ENCODE measurements at regions not wholly inside any gene's neighbourhood (a gene's known extent, or its start where the extent isn't known, plus 50 kb on each side); places are given as distances from the start of the nearest gene placed in this dataset.
A peak's percentile ranks its signal among the peaks of the same experiment; 100 is the strongest.

GRCh38 chr6:21831521-21832291, 238.2 kb downstream of the SOX4 start:
- CTCF ChIA-PET, result no interaction called here
- TF ChIP-seq REST (IDR thresholded peaks at IDR 0.05; ENCODE audit: insufficient read depth in 1 of 2, low read depth in 2 of 2, low read length in 1 of 2) (no peak), TCF7L2 (IDR thresholded peaks at IDR 0.05; ENCODE audit: low read depth, low read length) (no peak), CTCF (IDR thresholded peaks at IDR 0.05) (no peak), POLR2AphosphoS5 (IDR thresholded peaks at IDR 0.05; ENCODE audit: low read depth, low read length) (no peak), SIN3A (IDR thresholded peaks at IDR 0.05; ENCODE audit: borderline replicate concordance, insufficient read depth, low read depth, low read length) (no peak)
- POLR2A ChIA-PET, result no interaction called here
- H3K36me3 ChIP-seq (ENCODE audit: control insufficient read depth, insufficient read depth, low read length), result no peaks in the 10 kb centered on the region
- H3K27me3 ChIP-seq (ENCODE audit: control insufficient read depth, insufficient read depth, low read length), result no peaks in the 10 kb centered on the region
- intact Hi-C loops (cut with micrococcal nuclease; ENCODE audit: unreplicated experiment), result no loop called here
- ATAC-seq, result no peak
- H3K4me3 ChIP-seq (ENCODE audit: low read depth in 2 of 2, low read length in 2 of 2), result no peak overlapping the region
- no peak for DNase-seq (ENCODE audit: low read depth, low spot score)
- peaks cover 6% of the 10 kb centered on the region; the same call in 1 of the 2 replicates for H3K4me1 ChIP-seq (ENCODE audit: control insufficient read depth, insufficient read depth, low read length)
- no TSS peak for BruUV-seq (replicated peaks)
- no peaks in the 10 kb centered on the region for H3K9me3 ChIP-seq (ENCODE audit: control insufficient read depth, insufficient read depth, low read depth, low read length)
- in situ Hi-C loops (cut with HindIII; ENCODE audit: low pct_unique_long_range_greater_than_20kb, low sequenced_read_pairs), result no loop called here
- peak overlapping the region; percentile 25; the same call in 1 of the 2 replicates for H3K27ac ChIP-seq (ENCODE audit: low read length)

- H3K36me3 ChIP-seq (ENCODE audit: control insufficient read depth, insufficient read depth, low read length), result no peaks in the 10 kb centered on the region
These were observed 242.7 kb downstream of the SOX4 start for GRCh38 chr6:21836277-21836676.

More at GRCh38 chr6:21836277-21836676, 242.7 kb downstream of the SOX4 start:
- no TSS peak for BruUV-seq (replicated peaks)
- in situ Hi-C loops (cut with HindIII; ENCODE audit: low pct_unique_long_range_greater_than_20kb, low sequenced_read_pairs) (no loop called here), intact Hi-C loops (cut with micrococcal nuclease; ENCODE audit: unreplicated experiment) (no loop called here)
- Histone ChIP-seq H3K4me1 (ENCODE audit: control insufficient read depth, insufficient read depth, low read length) (peaks cover 2% of the 10 kb centered on the region; the same call in 1 of the 2 replicates), H3K9me3 (ENCODE audit: control insufficient read depth, insufficient read depth, low read depth, low read length) (no peaks in the 10 kb centered on the region), H3K27ac (ENCODE audit: low read length) (no peak overlapping the region), H3K27me3 (ENCODE audit: control insufficient read depth, insufficient read depth, low read length) (no peaks in the 10 kb centered on the region), H3K4me3 (ENCODE audit: low read depth in 2 of 2, low read length in 2 of 2) (no peak overlapping the region)
- DNase-seq (ENCODE audit: low read depth, low spot score), result no peak
- TF ChIP-seq TCF7L2 (IDR thresholded peaks at IDR 0.05; ENCODE audit: low read depth, low read length) (no peak), CTCF (IDR thresholded peaks at IDR 0.05) (no peak), SIN3A (IDR thresholded peaks at IDR 0.05; ENCODE audit: borderline replicate concordance, insufficient read depth, low read depth, low read length) (no peak), POLR2AphosphoS5 (IDR thresholded peaks at IDR 0.05; ENCODE audit: low read depth, low read length) (no peak), REST (IDR thresholded peaks at IDR 0.05; ENCODE audit: insufficient read depth in 1 of 2, low read depth in 2 of 2, low read length in 1 of 2) (no peak)
- ATAC-seq, result no peak
- ChIA-PET CTCF (no interaction called here), POLR2A (no interaction called here)
